B cell (primary cell): ENCODE measurements at regions not wholly inside any gene's neighbourhood (a gene's known extent, or its start where the extent isn't known, plus 50 kb on each side); places are given as distances from the start of the nearest gene placed in this dataset.

Experiments
- ATAC-seq: fragments of 200-7000 bp; cut with Tn5 transposase; one replicate; pipeline ENCODE4 v1.10.0; 2021; ENCODE audit warnings: low read depth, mild to moderate bottlenecking, moderate number of reproducible peaks, moderate library complexity
- CTCF ChIA-PET: fragments of 350-600 bp; sonication (Branson Sonifier 250); formaldehyde crosslinking; loops from one replicate; lab custom pipeline; 2021; ENCODE audit warnings: antibody characterized with exemption, inconsistent platforms; lab: Charles Lee
- POLR2A ChIA-PET: fragments of 350-600 bp; sonication (Branson Sonifier 250); formaldehyde crosslinking; loops from one replicate; lab custom pipeline; 2021; ENCODE audit warnings: antibody characterized with exemption; lab: Charles Lee
- DNase-seq: peaks from one replicate; pipeline ENCODE4 v3.0.0; 2013
- H2AFZ ChIP-seq: 2 replicates; pipeline ENCODE4 v1.6.1; 2012; ENCODE audit warnings: mild to moderate bottlenecking, low read depth, low read length; ENCODE audit not compliant: insufficient read depth, poor library complexity, severe bottlenecking
- H3K27ac ChIP-seq, 2 donors: 1 replicate in 1 of 2; 2 replicates in 1 of 2; pipeline ENCODE4 v1.5.1; 2012 to 2013; ENCODE audit warnings: low read length in 2 of 2, mild to moderate bottlenecking in 2 of 2, moderate library complexity in 1 of 2
- H3K27me3 ChIP-seq, 4 experiments: fragments of 200-600 bp in 1 of 4; sonication (generic) in 1 of 4; replicated peaks in 1 of 4; 1 replicate in 2 of 4; 2 replicates in 2 of 4; pipeline versions ENCODE4 v1.6.1 to v1.7.0; 2013 to 2016; ENCODE audit warnings: low read length in 3 of 4, mild to moderate bottlenecking in 2 of 4, mixed read lengths in 1 of 4, moderate library complexity in 1 of 4; ENCODE audit not compliant: insufficient read depth in 4 of 4, control insufficient read depth in 3 of 4; ENCODE audit errors: control extremely low read depth in 1 of 4
- H3K36me3 ChIP-seq, 2 experiments: replicated peaks in 1 of 2; 1 replicate in 1 of 2; 2 replicates in 1 of 2; pipeline versions ENCODE4 v1.6.1 to v1.7.1; 2013; ENCODE audit warnings: low read length in 1 of 2; ENCODE audit not compliant: insufficient read depth in 2 of 2, control insufficient read depth in 1 of 2; ENCODE audit errors: control extremely low read depth in 1 of 2, extremely low read depth in 1 of 2
- H3K4me1 ChIP-seq, 2 donors: fragments of 200-600 bp in 1 of 2; sonication (generic) in 1 of 2; 1 replicate in 1 of 2; 2 replicates in 1 of 2; pipeline versions ENCODE4 v1.5.1 to v1.6.1; 2013 to 2017; ENCODE audit warnings: low read length in 2 of 2; ENCODE audit not compliant: control insufficient read depth in 2 of 2, insufficient read depth in 2 of 2
- H3K4me2 ChIP-seq: replicated peaks from 2 replicates; pipeline ENCODE3; 2012; ENCODE audit warnings: mild to moderate bottlenecking, low read depth, low read length; ENCODE audit not compliant: poor library complexity, severe bottlenecking
- H3K4me3 ChIP-seq, 5 experiments: fragments of 200-600 bp in 1 of 5; sonication (generic) in 1 of 5; 1 replicate in 3 of 5; 2 replicates in 2 of 5; pipeline versions ENCODE4 v1.5.1 to v1.7.0; 2011 to 2016; ENCODE audit warnings: low read length in 4 of 5, mild to moderate bottlenecking in 4 of 5, low read depth in 2 of 5, control low read depth in 1 of 5, moderate library complexity in 1 of 5; ENCODE audit not compliant: insufficient read depth in 1 of 5; ENCODE audit errors: control extremely low read depth in 1 of 5, extremely low read depth in 1 of 5
- H3K79me2 ChIP-seq: fragments of 200-600 bp; sonication (generic); one replicate; pipeline ENCODE4 v1.6.0; 2016; ENCODE audit warnings: low read length; ENCODE audit not compliant: control insufficient read depth, insufficient read depth
- H3K9ac ChIP-seq: fragments of 200-600 bp; sonication (generic); 2 replicates; pipeline ENCODE4 v1.6.1; 2017; ENCODE audit warnings: mild to moderate bottlenecking, low read length, moderate library complexity
- H3K9me3 ChIP-seq, 3 donors: one replicate each; pipeline versions ENCODE4 v1.6.1 to v1.7.1; 2013; ENCODE audit warnings: low read length in 2 of 3; ENCODE audit not compliant: control insufficient read depth in 2 of 3, insufficient read depth in 1 of 3; ENCODE audit errors: control extremely low read depth in 1 of 3
- H4K20me1 ChIP-seq: 2 replicates; pipeline ENCODE4 v1.6.0; 2012; ENCODE audit warnings: mild to moderate bottlenecking, low read length; ENCODE audit not compliant: insufficient read depth, control insufficient read depth, poor library complexity, severe bottlenecking
- H3K27ac Mint-ChIP-seq: one replicate; pipeline ENCODE4 v1.8.0; 2021; ENCODE audit warnings: mixed read lengths
- H3K27me3 Mint-ChIP-seq: one replicate; pipeline ENCODE4 v1.8.0; 2021; ENCODE audit warnings: mixed read lengths
- H3K4me1 Mint-ChIP-seq: one replicate; pipeline ENCODE4 v1.8.0; 2021; ENCODE audit warnings: mixed read lengths
- H3K4me3 Mint-ChIP-seq: one replicate; pipeline ENCODE4 v1.8.0; 2021; ENCODE audit warnings: mixed read lengths
- H3K9me3 Mint-ChIP-seq: one replicate; pipeline ENCODE4 v1.8.0; 2022; ENCODE audit warnings: mixed read lengths; ENCODE audit not compliant: insufficient read depth
- EZH2 ChIP-seq: IDR thresholded peaks from 2 replicates; pipeline ENCODE4 v1.6.1; 2012; ENCODE audit warnings: borderline replicate concordance, low read depth, mild to moderate bottlenecking, moderate library complexity, low read length; ENCODE audit not compliant: insufficient read depth, poor library complexity, severe bottlenecking
- WGBS: methylation state at CpG from one replicate; pipeline ENCODE4 v1.1.5; 2013; ENCODE audit warnings: missing lambda C conversion rate; ENCODE audit not compliant: insufficient coverage; 5-methylcytosine and 5-hydroxymethylcytosine counted together
- intact Hi-C: fragments of 100-400 bp; cut with micrococcal nuclease; formaldehyde crosslinking; loops from one replicate; pipeline ENCODE4 v1.10.0; 2022
- TF ChIP-seq, protein P1 (sequence below): fragments of 200-600 bp; IDR thresholded peaks from one replicate; pipeline ENCODE4 v1.8.0; 2022; ENCODE audit warnings: antibody characterized with exemption, mild to moderate bottlenecking

GRCh38 chr9:99752417-99753109 lies 69.1 kb upstream of the NR4A3 start:
- Histone ChIP-seq H3K4me1 (no peaks in the 10 kb centered on the region), H4K20me1 (no peaks in the 10 kb centered on the region), H2AFZ (no peak overlapping the region), H3K79me2 (no peaks in the 10 kb centered on the region), H3K4me3 (no peak overlapping the region), H3K36me3 (no peaks in the 10 kb centered on the region), H3K9ac (no peak overlapping the region), H3K27me3 (no peaks in the 10 kb centered on the region), H3K9me3 (no peaks in the 10 kb centered on the region), H3K4me2 (no peak overlapping the region), H3K27ac (no peak overlapping the region)
- Mint-ChIP-seq H3K4me3 (no peak overlapping the region), H3K4me1 (no peaks in the 10 kb centered on the region), H3K9me3 (no peaks in the 10 kb centered on the region), H3K27ac (no peak overlapping the region), H3K27me3 (peaks cover 4% of the 10 kb centered on the region)
- WGBS = 93% methylated on average over 3 of the region's 4 CpGs
- intact Hi-C loops = no loop called here
- ChIA-PET POLR2A (no interaction called here), CTCF (no interaction called here)
- no peak for DNase-seq
- no peak for ATAC-seq
- TF ChIP-seq, protein P1, sequence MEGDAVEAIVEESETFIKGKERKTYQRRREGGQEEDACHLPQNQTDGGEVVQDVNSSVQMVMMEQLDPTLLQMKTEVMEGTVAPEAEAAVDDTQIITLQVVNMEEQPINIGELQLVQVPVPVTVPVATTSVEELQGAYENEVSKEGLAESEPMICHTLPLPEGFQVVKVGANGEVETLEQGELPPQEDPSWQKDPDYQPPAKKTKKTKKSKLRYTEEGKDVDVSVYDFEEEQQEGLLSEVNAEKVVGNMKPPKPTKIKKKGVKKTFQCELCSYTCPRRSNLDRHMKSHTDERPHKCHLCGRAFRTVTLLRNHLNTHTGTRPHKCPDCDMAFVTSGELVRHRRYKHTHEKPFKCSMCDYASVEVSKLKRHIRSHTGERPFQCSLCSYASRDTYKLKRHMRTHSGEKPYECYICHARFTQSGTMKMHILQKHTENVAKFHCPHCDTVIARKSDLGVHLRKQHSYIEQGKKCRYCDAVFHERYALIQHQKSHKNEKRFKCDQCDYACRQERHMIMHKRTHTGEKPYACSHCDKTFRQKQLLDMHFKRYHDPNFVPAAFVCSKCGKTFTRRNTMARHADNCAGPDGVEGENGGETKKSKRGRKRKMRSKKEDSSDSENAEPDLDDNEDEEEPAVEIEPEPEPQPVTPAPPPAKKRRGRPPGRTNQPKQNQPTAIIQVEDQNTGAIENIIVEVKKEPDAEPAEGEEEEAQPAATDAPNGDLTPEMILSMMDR = no peak
- no peak for TF ChIP-seq EZH2

DNA sequence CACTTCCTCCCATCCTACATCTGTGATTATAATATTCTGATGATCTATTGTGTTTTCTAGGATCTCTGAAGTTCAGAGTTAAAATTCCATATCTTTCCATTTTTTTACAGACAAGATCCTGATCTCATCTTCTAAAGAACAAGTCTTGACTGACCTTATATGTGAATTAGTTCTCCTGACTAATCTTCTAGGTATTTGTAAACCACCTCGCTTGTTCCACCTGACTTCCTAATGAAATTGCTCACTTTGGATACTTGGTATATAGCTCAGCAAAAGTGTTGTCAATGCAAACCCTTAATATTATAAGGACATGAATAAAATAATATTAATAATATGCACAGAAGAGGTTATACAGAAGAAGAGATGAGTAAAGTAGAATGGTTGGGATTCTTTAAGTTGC lies 68.2 kb upstream of the NR4A3 start:
- Mint-ChIP-seq H3K9me3 (no peaks in the 10 kb centered on the region), H3K27ac (no peak overlapping the region), H3K4me3 (no peak overlapping the region), H3K4me1 (no peaks in the 10 kb centered on the region), H3K27me3 (peaks cover 4% of the 10 kb centered on the region)
- no peak overlapping the region for H2AFZ ChIP-seq
- H3K4me1 ChIP-seq = no peaks in the 10 kb centered on the region
- ChIA-PET POLR2A (no interaction called here), CTCF (no interaction called here)
- no CpG with 5 or more reads among the region's 1 CpG for WGBS
- no peaks in the 10 kb centered on the region for H3K36me3 ChIP-seq
- TF ChIP-seq, protein P1 = no peak
- intact Hi-C loops = no loop called here
- H3K27ac ChIP-seq = no peak overlapping the region
- H4K20me1 ChIP-seq = no peaks in the 10 kb centered on the region
- H3K27me3 ChIP-seq = no peaks in the 10 kb centered on the region
- H3K9ac ChIP-seq = no peak overlapping the region
- ATAC-seq = no peak
- H3K4me3 ChIP-seq = no peak overlapping the region
- H3K79me2 ChIP-seq = no peaks in the 10 kb centered on the region
- no peaks in the 10 kb centered on the region for H3K9me3 ChIP-seq
- DNase-seq = no peak
- no peak overlapping the region for H3K4me2 ChIP-seq
